AG04449 (cell line): ENCODE measurements at regions not wholly inside any gene's neighbourhood (a gene's known extent, or its start where the extent isn't known, plus 50 kb on each side); places are given as distances from the start of the nearest gene placed in this dataset.

Source experiments
- CTCF ChIA-PET: fragments of 350-600 bp; formaldehyde crosslinking; extraction: SDS; loops from one replicate; lab custom pipeline; 2021; ENCODE audit warnings: antibody characterized with exemption; lab: Yijun Ruan, JAX
- POLR2A ChIA-PET: fragments of 400-600, 350-600 bp; formaldehyde crosslinking; extraction: SDS; loops from one replicate; lab custom pipeline; 2020; ENCODE audit warnings: antibody characterized with exemption, inconsistent platforms; lab: Yijun Ruan, JAX
- DNase-seq: peaks from one replicate; pipeline ENCODE4 v3.0.0-alpha.2; 2010; ENCODE audit warnings: low read depth, low spot score
- H3K4me3 ChIP-seq: 2 replicates; pipeline ENCODE4 v1.5.1; 2011; ENCODE audit warnings: low read depth, mild to moderate bottlenecking, control low read depth, low read length
- TF ChIP-seq, protein P1 (sequence below): IDR thresholded peaks from one replicate; pipeline ENCODE4 v1.5.1; 2011; ENCODE audit warnings: mild to moderate bottlenecking, moderate library complexity, low read length, control low read depth, inconsistent platforms; ENCODE audit not compliant: insufficient read depth; ENCODE audit errors: missing control alignments

DNA sequence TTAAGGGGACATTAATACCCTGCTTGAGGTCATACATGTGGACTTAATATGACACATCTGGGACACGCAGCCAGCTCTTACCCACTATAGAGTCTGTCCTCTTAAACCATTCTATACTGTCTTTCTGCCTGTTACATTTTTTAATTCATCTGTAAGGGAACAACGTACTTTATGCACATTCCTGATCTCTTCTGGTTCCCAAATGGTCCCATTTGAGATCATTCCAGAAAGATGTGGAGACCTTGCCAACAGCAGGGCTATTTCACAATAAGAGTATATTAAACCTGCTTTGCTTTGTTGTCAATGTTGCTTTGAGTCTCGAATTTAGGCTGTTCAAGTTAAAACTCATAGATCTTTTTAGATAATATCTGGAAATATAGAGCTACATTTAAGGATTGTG is 332.2 kb upstream of the RAG2 start:
- CTCF ChIA-PET, result no interaction called here
- POLR2A ChIA-PET, result no interaction called here
- TF ChIP-seq, protein P1, sequence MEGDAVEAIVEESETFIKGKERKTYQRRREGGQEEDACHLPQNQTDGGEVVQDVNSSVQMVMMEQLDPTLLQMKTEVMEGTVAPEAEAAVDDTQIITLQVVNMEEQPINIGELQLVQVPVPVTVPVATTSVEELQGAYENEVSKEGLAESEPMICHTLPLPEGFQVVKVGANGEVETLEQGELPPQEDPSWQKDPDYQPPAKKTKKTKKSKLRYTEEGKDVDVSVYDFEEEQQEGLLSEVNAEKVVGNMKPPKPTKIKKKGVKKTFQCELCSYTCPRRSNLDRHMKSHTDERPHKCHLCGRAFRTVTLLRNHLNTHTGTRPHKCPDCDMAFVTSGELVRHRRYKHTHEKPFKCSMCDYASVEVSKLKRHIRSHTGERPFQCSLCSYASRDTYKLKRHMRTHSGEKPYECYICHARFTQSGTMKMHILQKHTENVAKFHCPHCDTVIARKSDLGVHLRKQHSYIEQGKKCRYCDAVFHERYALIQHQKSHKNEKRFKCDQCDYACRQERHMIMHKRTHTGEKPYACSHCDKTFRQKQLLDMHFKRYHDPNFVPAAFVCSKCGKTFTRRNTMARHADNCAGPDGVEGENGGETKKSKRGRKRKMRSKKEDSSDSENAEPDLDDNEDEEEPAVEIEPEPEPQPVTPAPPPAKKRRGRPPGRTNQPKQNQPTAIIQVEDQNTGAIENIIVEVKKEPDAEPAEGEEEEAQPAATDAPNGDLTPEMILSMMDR, result no peak
- H3K4me3 ChIP-seq, result no peak overlapping the region
- no peak for DNase-seq

DNA sequence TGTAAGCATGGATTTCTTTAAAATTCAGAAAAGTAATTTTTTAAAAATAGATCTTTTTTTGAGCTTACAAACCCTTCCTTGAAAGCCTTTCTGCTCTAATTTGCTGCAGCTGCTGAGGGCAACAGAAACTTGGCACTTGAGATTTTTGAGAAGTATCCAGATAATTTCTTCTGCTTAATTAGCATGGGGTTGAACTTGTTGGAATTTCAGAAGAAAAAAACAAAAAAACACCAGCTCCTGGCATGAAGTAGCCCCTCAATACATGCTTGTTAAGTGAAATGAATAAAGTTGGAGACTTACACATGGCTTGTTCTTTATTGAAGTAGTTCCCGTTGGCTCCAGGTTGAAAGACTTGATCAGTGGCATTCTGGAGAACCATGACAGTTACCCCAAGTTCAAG is 331.4 kb upstream of the RAG2 start:
- TF ChIP-seq, protein P1, result no peak
- ChIA-PET CTCF (no interaction called here), POLR2A (no interaction called here)
- no peak for DNase-seq
- no peak overlapping the region for H3K4me3 ChIP-seq

DNA sequence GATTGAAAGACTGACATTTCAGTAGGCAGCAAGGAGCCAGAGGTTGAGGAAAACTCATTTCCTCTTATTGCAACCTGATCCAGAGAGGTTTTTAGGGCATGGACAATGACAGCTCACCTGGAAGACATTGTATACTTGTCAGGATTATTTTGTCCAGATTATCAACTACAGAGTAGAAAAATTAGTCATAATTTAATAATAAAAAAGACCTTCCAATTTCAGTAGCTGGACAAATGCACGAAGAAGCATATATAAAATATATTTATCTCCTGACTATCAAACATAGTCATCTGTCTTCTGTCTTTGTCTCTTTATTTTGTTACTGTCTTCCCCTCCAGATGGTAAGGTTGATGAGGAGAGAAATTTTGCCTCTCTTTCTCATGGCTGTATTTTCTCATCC is 330.6 kb upstream of the RAG2 start:
- ChIA-PET CTCF (no interaction called here), POLR2A (no interaction called here)
- TF ChIP-seq, protein P1, result no peak
- no peak overlapping the region for H3K4me3 ChIP-seq
- DNase-seq, result no peak

DNA sequence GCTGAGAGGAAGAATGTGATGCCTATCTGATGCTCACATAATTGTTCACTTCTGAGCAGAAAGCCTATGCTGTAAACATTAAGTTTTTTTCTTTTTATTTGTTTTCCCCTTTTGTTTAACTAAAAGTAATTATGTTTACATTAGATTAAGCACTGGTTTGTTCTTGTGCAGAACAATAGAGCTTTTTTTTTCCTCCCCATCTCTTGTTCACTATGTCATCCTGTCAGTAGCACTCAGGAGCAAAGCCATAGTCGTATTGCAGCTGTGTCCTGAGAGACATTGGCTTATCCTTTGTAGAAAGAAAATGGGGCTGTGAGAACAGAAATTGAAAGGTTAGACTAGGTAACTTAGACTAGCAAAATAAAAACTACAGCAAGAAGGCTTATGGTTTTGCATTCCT is 301.8 kb upstream of the RAG2 start:
- TF ChIP-seq, protein P1, result no peak
- CTCF ChIA-PET, result no interaction called here
- POLR2A ChIA-PET, result no interaction called here

DNA sequence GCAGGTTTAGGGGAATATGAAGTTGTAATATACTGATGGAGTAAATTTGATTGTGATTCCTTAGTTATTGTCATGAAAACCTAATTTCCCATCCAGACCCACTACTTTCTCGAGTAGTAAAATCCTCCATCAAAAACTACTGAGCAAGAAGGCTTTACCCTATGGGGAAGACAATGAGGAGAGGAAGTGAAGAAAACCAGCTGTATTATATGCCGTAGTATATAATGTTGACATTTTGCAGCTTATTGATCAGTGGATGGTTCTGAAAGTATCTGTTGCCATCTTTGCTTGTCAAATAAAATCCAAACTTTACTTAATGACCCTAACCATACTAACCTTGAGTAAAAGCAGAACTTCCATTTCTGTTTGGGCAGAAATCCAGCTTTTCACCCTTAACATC is 292.8 kb upstream of the RAG2 start:
- no peak for DNase-seq
- ChIA-PET POLR2A (no interaction called here), CTCF (interaction anchor here (1.1 kb wide), 1 partner anchor 55 kb away, joined by 3 read pairs; no protein-coding TSS in a partner anchor)
- TF ChIP-seq, protein P1, result no peak
- H3K4me3 ChIP-seq, result no peak overlapping the region

More for the DNA sequence above, 301.8 kb upstream of the RAG2 start:
- H3K4me3 ChIP-seq, result no peak overlapping the region
- no peak for DNase-seq

DNA sequence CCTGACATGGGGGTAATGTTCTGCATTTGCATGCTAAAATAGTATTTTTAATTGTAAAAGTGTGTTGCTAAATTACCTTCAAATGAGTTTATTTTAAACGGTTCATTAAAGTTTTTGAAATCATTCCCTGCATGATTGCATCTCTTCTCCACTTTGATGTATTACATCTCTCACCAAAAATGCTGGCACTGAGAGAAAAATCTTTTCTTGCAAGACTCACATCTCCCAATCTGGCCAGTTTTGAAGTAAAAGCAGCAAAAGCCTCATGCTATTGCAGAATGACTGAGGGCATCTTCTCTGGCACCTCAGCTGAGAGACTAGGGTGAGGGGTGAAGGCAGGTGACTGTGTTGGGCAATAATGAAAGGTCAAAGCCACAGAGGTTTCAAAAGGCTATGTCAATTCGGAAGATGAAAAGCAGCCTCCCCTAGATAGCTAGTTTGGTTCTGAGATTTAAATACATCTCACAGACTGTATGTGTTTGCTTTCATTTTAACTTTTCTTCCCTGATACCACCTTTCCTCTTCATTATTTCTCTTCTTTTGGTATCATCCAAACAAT is 292.2 kb upstream of the RAG2 start:
- TF ChIP-seq, protein P1, result no peak
- POLR2A ChIA-PET, result no interaction called here
- CTCF ChIA-PET, result no interaction called here
- DNase-seq, result no peak
- no peak overlapping the region for H3K4me3 ChIP-seq
